Fibroblast of gingiva (primary cell): ENCODE measurements at regions not wholly inside any gene's neighbourhood (a gene's known extent, or its start where the extent isn't known, plus 50 kb on each side); places are given as distances from the start of the nearest gene placed in this dataset.

Source experiments
- DNase-seq: peaks from one replicate; pipeline ENCODE4 v3.0.0-alpha.2; 2011; ENCODE audit warnings: low read depth

- no peak for DNase-seq
Observed at GRCh38 chr2:129074298-129074920, 755.7 kb upstream of the HS6ST1 start.

- no peak for DNase-seq
Observed at GRCh38 chr2:129078548-129078947, 759.9 kb upstream of the HS6ST1 start.

- no peak for DNase-seq
Observed at GRCh38 chr2:129080715-129081476, 762.2 kb upstream of the HS6ST1 start.

- no peak for DNase-seq
Observed at GRCh38 chr2:129085386-129085785, 766.7 kb upstream of the HS6ST1 start.

GRCh38 chr2:129087133-129087813, 768.6 kb upstream of the HS6ST1 start:
- no peak for DNase-seq

- DNase-seq = no peak
Observed at GRCh38 chr2:129091620-129092019, 773.0 kb upstream of the HS6ST1 start.

- no peak for DNase-seq
Observed at GRCh38 chr2:129092956-129093355, 774.3 kb upstream of the HS6ST1 start.

GRCh38 chr2:129101186-129101585, 782.5 kb upstream of the HS6ST1 start:
- DNase-seq = no peak

- DNase-seq = no peak
Observed at GRCh38 chr2:129103936-129104878, 785.5 kb upstream of the HS6ST1 start.

- no peak for DNase-seq
Observed at GRCh38 chr2:129112181-129112580, 793.5 kb upstream of the HS6ST1 start.

- no peak for DNase-seq
Observed at GRCh38 chr2:129113776-129114175, 795.1 kb upstream of the HS6ST1 start.

GRCh38 chr2:129117434-129117833, 798.8 kb upstream of the HS6ST1 start:
- no peak for DNase-seq

GRCh38 chr2:129118296-129118695, 799.6 kb upstream of the HS6ST1 start:
- no peak for DNase-seq

GRCh38 chr2:129129087-129129486, 810.4 kb upstream of the HS6ST1 start:
- DNase-seq = no peak

GRCh38 chr2:129133692-129134641, 815.3 kb upstream of the HS6ST1 start:
- DNase-seq = no peak

GRCh38 chr2:129135017-129135416, 816.3 kb upstream of the HS6ST1 start:
- no peak for DNase-seq

GRCh38 chr2:129139380-129139779, 820.7 kb upstream of the HS6ST1 start:
- no peak for DNase-seq

GRCh38 chr2:129142465-129142864, 823.8 kb upstream of the HS6ST1 start:
- no peak for DNase-seq

- no peak for DNase-seq
Observed at GRCh38 chr2:129144082-129144791, 825.6 kb upstream of the HS6ST1 start.

- DNase-seq = no peak
Observed at GRCh38 chr2:129152514-129152913, 827.0 kb upstream of the RAB6C start.
